ENCODE measurements at regions not wholly inside any gene's neighbourhood (a gene's known extent, or its start where the extent isn't known, plus 50 kb on each side); places are given as distances from the start of the nearest gene placed in this dataset.

DNA sequence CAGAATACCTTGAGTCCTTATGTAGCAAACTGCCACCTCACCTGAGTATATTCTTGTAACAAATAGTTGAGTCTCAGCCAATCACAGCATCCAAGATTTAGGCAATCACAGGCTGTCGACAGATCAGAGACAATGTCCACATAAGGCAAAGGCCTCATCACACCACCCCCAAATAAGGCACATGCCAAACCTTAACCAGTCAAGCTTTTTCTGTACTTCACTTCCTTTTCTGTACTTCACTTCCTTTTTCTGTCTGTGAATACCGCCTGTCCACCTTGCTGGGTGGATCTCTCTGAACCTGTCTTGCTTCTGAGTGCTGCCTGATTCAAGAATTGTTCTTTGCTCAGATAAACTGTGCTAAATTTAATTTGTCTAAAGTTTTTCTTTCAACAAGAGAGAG lies 210.4 kb upstream of the N4BP1 start:
- TF ChIP-seq POLR2AphosphoS5 (IDR thresholded peaks at IDR 0.05; ENCODE audit: low read depth, low read length) (no peak), POU2F2 (IDR thresholded peaks at IDR 0.05; ENCODE audit: low read depth, low read length) (no peak), PAX5 (IDR thresholded peaks at IDR 0.05; ENCODE audit: insufficient read depth, low read length, severe bottlenecking) (no peak), TAF1 (IDR thresholded peaks at IDR 0.05; ENCODE audit: low read depth, low read length) (no peak), SPI1 (IDR thresholded peaks at IDR 0.05; ENCODE audit: low read depth, low read length) (0 out of 2 replicates have a peak, but pooled peaks have one; percentile 19), POLR2A (IDR thresholded peaks at IDR 0.05; ENCODE audit: low read depth, low read length) (no peak)
- no peak for DNase-seq (ENCODE audit: insufficient read length, low spot score)

DNA sequence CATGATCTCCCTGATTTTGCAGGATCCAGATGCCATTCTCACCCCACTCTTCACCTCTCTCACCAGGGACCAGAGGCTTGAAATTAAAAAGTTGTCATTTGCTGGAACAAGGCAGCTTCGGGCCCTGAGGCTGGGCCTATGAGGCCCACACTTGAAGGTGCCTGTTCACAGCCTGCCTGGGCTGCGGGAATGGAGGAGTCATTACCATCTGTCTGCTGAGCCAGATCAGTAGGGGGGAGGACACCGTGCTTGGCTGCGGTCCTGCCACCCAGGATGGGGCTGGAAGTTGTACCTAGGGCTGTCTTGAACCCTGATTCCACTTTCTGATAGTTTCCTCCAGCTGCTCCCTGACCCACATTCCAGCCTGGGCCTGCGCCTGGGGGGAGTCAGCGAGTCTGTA lies 208.3 kb upstream of the N4BP1 start:
- TF ChIP-seq POLR2A (IDR thresholded peaks at IDR 0.05; ENCODE audit: low read depth, low read length), result no peak
- no peak for TF ChIP-seq POLR2AphosphoS5 (IDR thresholded peaks at IDR 0.05; ENCODE audit: low read depth, low read length)
- no peak for TF ChIP-seq PAX5 (IDR thresholded peaks at IDR 0.05; ENCODE audit: insufficient read depth, low read length, severe bottlenecking)
- TF ChIP-seq TAF1 (IDR thresholded peaks at IDR 0.05; ENCODE audit: low read depth, low read length), result no peak
- no peak for TF ChIP-seq SPI1 (IDR thresholded peaks at IDR 0.05; ENCODE audit: low read depth, low read length)
- TF ChIP-seq POU2F2 (IDR thresholded peaks at IDR 0.05; ENCODE audit: low read depth, low read length), result no peak
- no peak for FAIRE-seq
- no peak for DNase-seq (ENCODE audit: insufficient read length, low spot score)

More for the DNA sequence above, 210.4 kb upstream of the N4BP1 start:
- no peak for FAIRE-seq

DNA sequence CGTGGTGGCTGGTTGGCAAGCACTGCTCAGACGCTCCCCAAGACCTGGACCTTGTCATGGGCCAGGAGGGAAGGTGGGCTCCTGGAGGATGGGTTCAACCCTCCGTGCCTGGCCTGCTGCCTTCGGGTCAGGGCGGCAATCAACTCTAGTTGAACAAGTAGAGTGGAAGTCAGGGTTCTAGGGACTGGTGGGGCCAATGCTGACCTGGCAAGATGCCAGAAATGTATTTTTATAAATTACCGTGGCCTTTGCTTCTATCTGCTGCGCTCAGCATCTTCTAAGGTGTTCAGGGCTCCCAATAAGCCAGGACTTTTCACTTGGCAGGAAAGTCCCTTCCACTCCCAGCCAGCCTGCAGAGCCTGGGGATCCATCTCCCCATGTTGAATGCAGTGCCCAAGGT lies 207.1 kb upstream of the N4BP1 start:
- DNase-seq (ENCODE audit: insufficient read length, low spot score), result no peak
- TF ChIP-seq PAX5 (IDR thresholded peaks at IDR 0.05; ENCODE audit: insufficient read depth, low read length, severe bottlenecking) (no peak), POU2F2 (IDR thresholded peaks at IDR 0.05; ENCODE audit: low read depth, low read length) (no peak), SPI1 (IDR thresholded peaks at IDR 0.05; ENCODE audit: low read depth, low read length) (no peak), POLR2AphosphoS5 (IDR thresholded peaks at IDR 0.05; ENCODE audit: low read depth, low read length) (no peak), TAF1 (IDR thresholded peaks at IDR 0.05; ENCODE audit: low read depth, low read length) (no peak), POLR2A (IDR thresholded peaks at IDR 0.05; ENCODE audit: low read depth, low read length) (no peak)
- no peak for FAIRE-seq

DNA sequence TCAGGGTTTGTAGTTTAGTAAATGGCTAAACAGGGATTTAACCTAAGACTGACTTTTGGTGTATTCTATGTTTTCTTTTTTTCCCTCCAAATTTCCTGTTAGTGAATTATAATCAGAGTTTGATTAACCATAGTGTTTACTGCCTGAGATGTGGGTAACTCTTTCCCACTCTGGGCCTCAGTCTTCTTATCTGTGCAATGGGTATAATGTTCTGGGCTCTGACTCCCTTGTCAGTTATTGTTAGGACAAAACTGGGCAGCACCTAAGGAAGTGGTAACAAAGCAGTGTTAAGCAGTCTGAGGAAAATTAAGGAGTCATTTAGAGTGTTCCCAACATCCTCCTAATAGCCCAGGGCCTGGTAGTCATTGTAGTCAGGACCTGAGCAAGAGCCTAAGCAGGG lies 206.4 kb upstream of the N4BP1 start:
- no peak for DNase-seq (ENCODE audit: insufficient read length, low spot score)
- TF ChIP-seq POLR2AphosphoS5 (IDR thresholded peaks at IDR 0.05; ENCODE audit: low read depth, low read length) (no peak), POLR2A (IDR thresholded peaks at IDR 0.05; ENCODE audit: low read depth, low read length) (no peak), PAX5 (IDR thresholded peaks at IDR 0.05; ENCODE audit: insufficient read depth, low read length, severe bottlenecking) (no peak), TAF1 (IDR thresholded peaks at IDR 0.05; ENCODE audit: low read depth, low read length) (no peak), POU2F2 (IDR thresholded peaks at IDR 0.05; ENCODE audit: low read depth, low read length) (no peak), SPI1 (IDR thresholded peaks at IDR 0.05; ENCODE audit: low read depth, low read length) (no peak)
- no peak for FAIRE-seq

DNA sequence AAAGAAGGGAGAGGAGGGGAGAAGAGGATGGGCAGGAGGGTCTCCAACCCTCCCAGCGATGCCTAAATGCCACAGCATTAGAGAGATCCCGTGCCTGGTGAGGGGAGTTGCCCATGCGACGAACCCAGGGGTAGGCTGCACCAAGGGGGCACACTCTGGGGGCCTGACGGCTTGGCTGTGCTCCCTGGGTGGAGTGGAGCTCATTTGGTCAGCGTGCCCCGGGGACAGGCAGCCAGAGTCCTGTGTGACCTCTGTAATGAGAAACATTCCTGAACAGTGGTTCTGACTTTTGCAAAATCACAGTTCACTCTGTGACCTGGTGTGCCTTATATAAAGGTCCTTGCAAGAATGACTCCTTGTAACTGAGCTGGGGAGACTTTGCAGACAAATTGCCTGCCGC lies 205.0 kb upstream of the N4BP1 start:
- TF ChIP-seq POLR2A (IDR thresholded peaks at IDR 0.05; ENCODE audit: low read depth, low read length) (no peak), SPI1 (IDR thresholded peaks at IDR 0.05; ENCODE audit: low read depth, low read length) (no peak), TAF1 (IDR thresholded peaks at IDR 0.05; ENCODE audit: low read depth, low read length) (no peak), POU2F2 (IDR thresholded peaks at IDR 0.05; ENCODE audit: low read depth, low read length) (no peak), PAX5 (IDR thresholded peaks at IDR 0.05; ENCODE audit: insufficient read depth, low read length, severe bottlenecking) (no peak), POLR2AphosphoS5 (IDR thresholded peaks at IDR 0.05; ENCODE audit: low read depth, low read length) (no peak)
- FAIRE-seq (no peak), DNase-seq (ENCODE audit: insufficient read length, low spot score) (no peak)

DNA sequence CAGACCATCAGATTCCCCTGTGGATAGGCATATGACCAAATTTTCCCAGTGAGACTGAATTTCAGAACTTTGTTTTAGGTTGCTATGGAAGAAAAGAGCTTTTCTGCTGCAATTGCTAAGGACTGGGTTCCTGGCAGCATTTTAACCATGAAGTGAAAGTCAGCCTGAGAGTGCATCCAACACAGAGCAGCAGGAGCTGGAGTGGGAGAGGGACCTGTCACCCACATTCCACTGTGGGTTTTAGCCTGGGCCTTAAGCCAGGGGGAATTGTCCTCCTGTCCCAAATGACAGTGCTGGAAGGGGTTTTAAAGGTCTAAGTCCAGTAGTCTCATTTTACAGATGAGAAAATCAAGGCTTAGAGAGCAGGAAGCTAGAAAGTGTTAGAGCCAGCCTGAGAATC lies 203.5 kb upstream of the N4BP1 start:
- no peak for DNase-seq (ENCODE audit: insufficient read length, low spot score)
- no peak for TF ChIP-seq TAF1 (IDR thresholded peaks at IDR 0.05; ENCODE audit: low read depth, low read length)
- TF ChIP-seq PAX5 (IDR thresholded peaks at IDR 0.05; ENCODE audit: insufficient read depth, low read length, severe bottlenecking), result no peak
- TF ChIP-seq SPI1 (IDR thresholded peaks at IDR 0.05; ENCODE audit: low read depth, low read length), result no peak
- no peak for TF ChIP-seq POLR2A (IDR thresholded peaks at IDR 0.05; ENCODE audit: low read depth, low read length)
- TF ChIP-seq POU2F2 (IDR thresholded peaks at IDR 0.05; ENCODE audit: low read depth, low read length), result no peak
- TF ChIP-seq POLR2AphosphoS5 (IDR thresholded peaks at IDR 0.05; ENCODE audit: low read depth, low read length), result no peak
- FAIRE-seq, result no peak

DNA sequence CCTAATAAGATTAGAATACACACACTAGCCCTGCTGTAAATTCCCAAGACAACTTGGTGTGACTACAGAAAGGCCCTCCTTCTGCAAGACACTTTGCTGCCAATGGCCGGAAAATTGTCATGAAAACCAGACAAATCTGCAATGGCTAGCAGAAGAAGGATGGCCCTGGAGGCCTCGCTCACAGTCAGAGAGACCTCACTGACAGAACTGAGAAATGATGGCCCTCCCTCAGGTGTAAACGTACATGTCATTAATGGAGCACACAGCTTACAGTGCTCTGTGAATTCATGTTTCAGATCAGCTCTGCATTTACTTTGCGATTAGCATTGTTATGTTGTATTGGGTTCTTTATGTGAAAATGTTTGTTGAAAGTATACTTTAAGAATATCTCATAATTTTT lies 202.9 kb upstream of the N4BP1 start:
- TF ChIP-seq TAF1 (IDR thresholded peaks at IDR 0.05; ENCODE audit: low read depth, low read length) (no peak), POU2F2 (IDR thresholded peaks at IDR 0.05; ENCODE audit: low read depth, low read length) (no peak), SPI1 (IDR thresholded peaks at IDR 0.05; ENCODE audit: low read depth, low read length) (no peak), PAX5 (IDR thresholded peaks at IDR 0.05; ENCODE audit: insufficient read depth, low read length, severe bottlenecking) (no peak), POLR2AphosphoS5 (IDR thresholded peaks at IDR 0.05; ENCODE audit: low read depth, low read length) (no peak), POLR2A (IDR thresholded peaks at IDR 0.05; ENCODE audit: low read depth, low read length) (no peak)
- FAIRE-seq (no peak), DNase-seq (ENCODE audit: insufficient read length, low spot score) (no peak)

DNA sequence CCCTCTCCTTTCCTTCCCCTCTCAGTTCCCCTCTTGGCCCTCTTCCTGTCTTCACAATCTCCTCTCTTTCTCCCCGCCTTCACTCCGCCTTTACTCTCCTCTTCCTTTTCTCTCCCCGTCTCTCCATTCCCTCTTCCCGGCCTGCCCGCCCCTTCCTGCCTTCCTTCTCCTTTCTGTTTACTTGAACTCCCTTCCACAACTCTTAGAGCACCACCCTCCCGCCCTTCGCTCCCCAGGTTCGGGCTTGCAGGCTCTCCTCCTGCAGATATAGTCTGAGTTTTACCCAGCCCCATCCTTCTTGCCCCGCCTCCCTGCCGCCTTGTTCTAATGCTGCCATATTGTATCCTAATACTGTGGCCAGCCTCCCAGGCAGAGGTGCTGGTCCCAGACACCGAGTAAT lies 201.5 kb upstream of the N4BP1 start:
- FAIRE-seq (no peak), DNase-seq (ENCODE audit: insufficient read length, low spot score) (no peak)
- TF ChIP-seq SPI1 (IDR thresholded peaks at IDR 0.05; ENCODE audit: low read depth, low read length) (no peak), POLR2AphosphoS5 (IDR thresholded peaks at IDR 0.05; ENCODE audit: low read depth, low read length) (no peak), POLR2A (IDR thresholded peaks at IDR 0.05; ENCODE audit: low read depth, low read length) (no peak), POU2F2 (IDR thresholded peaks at IDR 0.05; ENCODE audit: low read depth, low read length) (no peak), PAX5 (IDR thresholded peaks at IDR 0.05; ENCODE audit: insufficient read depth, low read length, severe bottlenecking) (no peak), TAF1 (IDR thresholded peaks at IDR 0.05; ENCODE audit: low read depth, low read length) (no peak)

DNA sequence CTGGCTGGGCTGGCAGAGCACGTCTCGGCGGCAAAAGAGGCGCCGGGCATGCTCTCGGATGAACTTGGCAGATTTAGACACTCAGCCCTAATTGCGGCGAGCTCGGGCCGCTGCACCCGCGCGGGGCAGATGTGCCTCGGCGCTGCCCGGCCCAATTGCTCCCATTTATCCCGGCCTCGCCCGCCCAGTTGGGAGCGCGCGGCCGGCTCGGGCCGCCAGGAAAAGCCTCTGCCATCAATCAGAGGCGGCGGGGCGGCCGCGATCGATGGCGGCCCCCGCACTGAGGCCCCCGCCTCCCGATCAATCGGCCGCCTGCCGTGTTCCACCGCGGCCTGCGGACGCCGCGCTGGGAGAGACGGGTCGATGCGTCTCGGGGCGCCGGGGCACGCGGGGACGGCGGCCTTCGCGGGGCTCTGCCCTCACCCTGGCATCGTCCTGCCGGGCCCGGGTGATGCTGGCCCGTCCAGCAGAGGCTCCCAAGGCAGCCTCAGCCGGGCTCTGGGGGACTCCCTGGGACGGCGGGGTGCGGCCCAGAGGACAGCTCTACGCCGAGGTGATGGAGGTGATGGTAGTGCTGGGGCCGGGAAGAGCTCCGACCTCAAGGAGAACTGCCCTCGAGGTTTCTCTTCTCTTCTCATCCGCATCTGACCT lies 200.9 kb upstream of the N4BP1 start:
- no peak for FAIRE-seq
- no peak for DNase-seq (ENCODE audit: insufficient read length, low spot score)
- no peak for TF ChIP-seq PAX5 (IDR thresholded peaks at IDR 0.05; ENCODE audit: insufficient read depth, low read length, severe bottlenecking)
- TF ChIP-seq POLR2A (IDR thresholded peaks at IDR 0.05; ENCODE audit: low read depth, low read length), result no peak
- TF ChIP-seq POU2F2 (IDR thresholded peaks at IDR 0.05; ENCODE audit: low read depth, low read length), result no peak

DNA sequence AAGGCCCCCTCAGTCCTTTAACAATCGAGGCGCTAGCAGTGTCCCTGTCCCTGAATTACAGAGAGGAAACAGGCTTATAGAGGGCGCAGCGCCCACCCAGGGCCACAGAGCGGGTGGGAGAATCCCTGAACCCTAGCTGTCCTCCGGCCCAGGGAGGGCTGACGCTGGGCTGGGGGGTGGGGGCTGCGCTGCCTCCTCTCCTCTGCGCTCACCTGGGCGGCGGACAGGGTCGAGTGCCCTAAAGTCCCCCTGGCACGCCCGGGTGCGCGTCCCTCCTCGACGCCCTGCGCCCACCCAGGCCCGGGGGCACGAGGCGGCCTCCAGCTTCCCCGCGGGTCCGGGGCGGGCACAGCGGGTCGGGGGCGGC lies 200.4 kb upstream of the N4BP1 start:
- TF ChIP-seq POU2F2 (IDR thresholded peaks at IDR 0.05; ENCODE audit: low read depth, low read length) (no peak), POLR2AphosphoS5 (IDR thresholded peaks at IDR 0.05; ENCODE audit: low read depth, low read length) (no peak), SPI1 (IDR thresholded peaks at IDR 0.05; ENCODE audit: low read depth, low read length) (no peak), TAF1 (IDR thresholded peaks at IDR 0.05; ENCODE audit: low read depth, low read length) (no peak), PAX5 (IDR thresholded peaks at IDR 0.05; ENCODE audit: insufficient read depth, low read length, severe bottlenecking) (no peak), POLR2A (IDR thresholded peaks at IDR 0.05; ENCODE audit: low read depth, low read length) (no peak)
- no peak for DNase-seq (ENCODE audit: insufficient read length, low spot score)

More for the DNA sequence above, 200.4 kb upstream of the N4BP1 start:
- FAIRE-seq, result no peak

All from GM12891 (cell line).